IPS DF 6.9 (cell line): ENCODE measurements at regions not wholly inside any gene's neighbourhood (a gene's known extent, or its start where the extent isn't known, plus 50 kb on each side); places are given as distances from the start of the nearest gene placed in this dataset.

Experiments used
- DNase-seq: peaks from one replicate; pipeline ENCODE4 v3.0.0-alpha.2; 2013; ENCODE audit warnings: low read depth, low spot score
- H3K27ac ChIP-seq: one replicate; pipeline ENCODE4 v1.5.1; 2013; ENCODE audit warnings: low read length, control low read depth
- H3K27me3 ChIP-seq: 2 replicates; pipeline ENCODE4 v1.6.1; 2013; ENCODE audit warnings: mild to moderate bottlenecking, low read length; ENCODE audit not compliant: control insufficient read depth, insufficient read depth
- H3K36me3 ChIP-seq: 2 replicates; pipeline ENCODE4 v1.6.1; 2013; ENCODE audit warnings: low read length; ENCODE audit not compliant: control insufficient read depth, insufficient read depth
- H3K4me1 ChIP-seq: 2 replicates; pipeline ENCODE4 v1.6.1; 2013; ENCODE audit warnings: low read length; ENCODE audit not compliant: control insufficient read depth, insufficient read depth
- H3K4me3 ChIP-seq: 2 replicates; pipeline ENCODE4 v1.5.1; 2013; ENCODE audit warnings: mild to moderate bottlenecking, low read length
- H3K9me3 ChIP-seq: 2 replicates; pipeline ENCODE4 v1.6.1; 2013; ENCODE audit warnings: low read length, inconsistent platforms; ENCODE audit not compliant: control insufficient read depth, insufficient read depth
- WGBS: extraction: QIAGEN DNeasy Blood & Tissue Kit; methylation state at CpG from one replicate; pipeline ENCODE4 v1.1.7; 2013; ENCODE audit warnings: mixed read lengths, missing lambda C conversion rate; ENCODE audit not compliant: insufficient read length, insufficient coverage; 5-methylcytosine and 5-hydroxymethylcytosine counted together

GRCh38 chr4:125072269-125072668, 242.5 kb upstream of the FAT4 start:
- Histone ChIP-seq H3K4me3 (no peak overlapping the region), H3K4me1 (no peaks in the 10 kb centered on the region), H3K27ac (no peak overlapping the region), H3K9me3 (no peaks in the 10 kb centered on the region), H3K36me3 (no peaks in the 10 kb centered on the region), H3K27me3 (no peaks in the 10 kb centered on the region)
- DNase-seq = no peak

- DNase-seq = no peak
- no peaks in the 10 kb centered on the region for H3K9me3 ChIP-seq
Measured at GRCh38 chr4:125070861-125071260, 243.9 kb upstream of the FAT4 start.

GRCh38 chr4:125062115-125063050, 252.4 kb upstream of the FAT4 start:
- 100% methylated on average over 1 of the region's 7 CpGs for WGBS
- no peaks in the 10 kb centered on the region for H3K27me3 ChIP-seq
- no peaks in the 10 kb centered on the region for H3K9me3 ChIP-seq
- H3K4me3 ChIP-seq = no peak overlapping the region
- no peak for DNase-seq
- H3K27ac ChIP-seq = no peak overlapping the region
- H3K4me1 ChIP-seq = no peaks in the 10 kb centered on the region
- H3K36me3 ChIP-seq = no peaks in the 10 kb centered on the region

More at GRCh38 chr4:125070861-125071260, 243.9 kb upstream of the FAT4 start:
- Histone ChIP-seq H3K4me3 (no peak overlapping the region), H3K4me1 (no peaks in the 10 kb centered on the region), H3K27ac (no peak overlapping the region), H3K36me3 (no peaks in the 10 kb centered on the region), H3K27me3 (no peaks in the 10 kb centered on the region)

GRCh38 chr4:125060376-125060775, 254.4 kb upstream of the FAT4 start:
- H3K36me3 ChIP-seq = no peaks in the 10 kb centered on the region
- no CpG with 5 or more reads among the region's 2 CpGs for WGBS
- H3K9me3 ChIP-seq = no peaks in the 10 kb centered on the region
- DNase-seq = no peak
- H3K27ac ChIP-seq = no peak overlapping the region
- H3K27me3 ChIP-seq = no peaks in the 10 kb centered on the region
- no peak overlapping the region for H3K4me3 ChIP-seq
- H3K4me1 ChIP-seq = no peaks in the 10 kb centered on the region

- Histone ChIP-seq H3K4me3 (no peak overlapping the region), H3K4me1 (no peaks in the 10 kb centered on the region), H3K36me3 (no peaks in the 10 kb centered on the region), H3K27me3 (no peaks in the 10 kb centered on the region), H3K9me3 (no peaks in the 10 kb centered on the region), H3K27ac (no peak overlapping the region)
- no CpG with 5 or more reads among the region's 1 CpG for WGBS
- no peak for DNase-seq
Measured at GRCh38 chr4:125049711-125050110, 265.0 kb upstream of the FAT4 start.

GRCh38 chr4:125045311-125045710, 269.4 kb upstream of the FAT4 start:
- H3K36me3 ChIP-seq = no peaks in the 10 kb centered on the region
- H3K27me3 ChIP-seq = no peaks in the 10 kb centered on the region
- no peaks in the 10 kb centered on the region for H3K4me1 ChIP-seq
- no peak overlapping the region for H3K27ac ChIP-seq
- no peaks in the 10 kb centered on the region for H3K9me3 ChIP-seq
- H3K4me3 ChIP-seq = no peak overlapping the region
- DNase-seq = no peak

GRCh38 chr4:125044886-125045285, 269.9 kb upstream of the FAT4 start:
- DNase-seq = no peak
- no peak overlapping the region for H3K4me3 ChIP-seq
- H3K4me1 ChIP-seq = no peaks in the 10 kb centered on the region
- no peak overlapping the region for H3K27ac ChIP-seq
- no peaks in the 10 kb centered on the region for H3K36me3 ChIP-seq
- no peaks in the 10 kb centered on the region for H3K9me3 ChIP-seq
- H3K27me3 ChIP-seq = no peaks in the 10 kb centered on the region
- WGBS = no CpG with 5 or more reads among the region's 3 CpGs

GRCh38 chr4:125043486-125043885, 271.3 kb upstream of the FAT4 start:
- H3K4me3 ChIP-seq = no peak overlapping the region
- no peaks in the 10 kb centered on the region for H3K9me3 ChIP-seq
- no peak overlapping the region for H3K27ac ChIP-seq
- no peaks in the 10 kb centered on the region for H3K27me3 ChIP-seq
- no peak for DNase-seq
- WGBS = no CpG with 5 or more reads among the region's 3 CpGs
- H3K4me1 ChIP-seq = no peaks in the 10 kb centered on the region
- no peaks in the 10 kb centered on the region for H3K36me3 ChIP-seq

GRCh38 chr4:125042041-125042440, 272.7 kb upstream of the FAT4 start:
- no CpG with 5 or more reads among the region's 3 CpGs for WGBS
- DNase-seq = no peak
- H3K27ac ChIP-seq = no peak overlapping the region

GRCh38 chr4:125041372-125041930, 273.3 kb upstream of the FAT4 start:
- H3K27ac ChIP-seq = no peak overlapping the region
- no peak for DNase-seq
- H3K27me3 ChIP-seq = no peaks in the 10 kb centered on the region
- H3K36me3 ChIP-seq = no peaks in the 10 kb centered on the region
- H3K9me3 ChIP-seq = no peaks in the 10 kb centered on the region
- no peaks in the 10 kb centered on the region for H3K4me1 ChIP-seq
- no peak overlapping the region for H3K4me3 ChIP-seq
- no CpG with 5 or more reads among the region's 3 CpGs for WGBS

More at GRCh38 chr4:125042041-125042440, 272.7 kb upstream of the FAT4 start:
- no peaks in the 10 kb centered on the region for H3K27me3 ChIP-seq
- no peaks in the 10 kb centered on the region for H3K36me3 ChIP-seq
- H3K9me3 ChIP-seq = no peaks in the 10 kb centered on the region
- H3K4me1 ChIP-seq = no peaks in the 10 kb centered on the region
- no peak overlapping the region for H3K4me3 ChIP-seq

GRCh38 chr4:125039550-125039949, 275.2 kb upstream of the FAT4 start:
- Histone ChIP-seq H3K4me1 (no peaks in the 10 kb centered on the region), H3K9me3 (no peaks in the 10 kb centered on the region), H3K27ac (no peak overlapping the region), H3K36me3 (no peaks in the 10 kb centered on the region), H3K27me3 (no peaks in the 10 kb centered on the region), H3K4me3 (no peak overlapping the region)
- WGBS = no CpG with 5 or more reads among the region's 5 CpGs
- no peak for DNase-seq
